Tibial nerve (tissue), 4 donors: ENCODE measurements at regions not wholly inside any gene's neighbourhood (a gene's known extent, or its start where the extent isn't known, plus 50 kb on each side); places are given as distances from the start of the nearest gene placed in this dataset.
A peak's percentile ranks its signal among the peaks of the same experiment; 100 is the strongest.

Source experiments
- DNase-seq, 2 donors: peaks; one replicate each; pipeline ENCODE4 v3.0.0-alpha.2; 2019; ENCODE audit warnings: low spot score in 2 of 2
- H3K27ac ChIP-seq, 4 donors: fragments of 200-600 bp; sonication (generic) in 3 of 4; one replicate each; pipeline ENCODE4 v1.5.1; 2017 to 2019; ENCODE audit warnings: mild to moderate bottlenecking in 1 of 4
- H3K27me3 ChIP-seq, 2 donors: fragments of 200-600 bp; sonication (generic) in 1 of 2; one replicate each; pipeline versions ENCODE4 v1.5.1 to v1.6.0; 2017 to 2019
- H3K36me3 ChIP-seq, 3 donors: fragments of 200-600 bp; sonication (generic); one replicate each; pipeline ENCODE4 v1.5.1; 2018 to 2019
- H3K4me1 ChIP-seq, 4 donors: fragments of 200-600 bp; sonication (generic) in 3 of 4; one replicate each; pipeline ENCODE4 v1.5.1; 2017 to 2019
- H3K4me3 ChIP-seq, 4 donors: fragments of 200-600 bp; sonication (generic) in 3 of 4; one replicate each; pipeline ENCODE4 v1.5.1; 2017 to 2019; ENCODE audit warnings: mild to moderate bottlenecking in 1 of 4, moderate library complexity in 1 of 4
- H3K9me3 ChIP-seq, 4 donors: fragments of 200-600 bp; sonication (generic) in 3 of 4; one replicate each; pipeline ENCODE4 v1.5.1; 2017 to 2019
- EP300 ChIP-seq, 2 donors: sonication (generic); formaldehyde crosslinking; IDR thresholded peaks; one replicate each; pipeline ENCODE4 v1.6.1; 2017; ENCODE audit warnings: antibody characterized with exemption in 2 of 2, mild to moderate bottlenecking in 1 of 2
- POLR2A ChIP-seq, 2 donors: fragments of 450-650 bp; IDR thresholded peaks; one replicate each; pipeline ENCODE4 v1.6.1; 2017; ENCODE audit warnings: antibody characterized with exemption in 2 of 2, mild to moderate bottlenecking in 2 of 2, moderate library complexity in 2 of 2
- WGBS, 2 donors: methylation state at CpG; one replicate each; pipeline ENCODE4 v1.1.5; 2018; 5-methylcytosine and 5-hydroxymethylcytosine counted together
- TF ChIP-seq, protein P1 (sequence below), 5 experiments: fragments of 200-600 bp in 3 of 5; fragments of 450-650 bp in 2 of 5; sonication (generic) in 3 of 5; IDR thresholded peaks; one replicate each; pipeline ENCODE4 v1.5.1; 2016 to 2019; ENCODE audit warnings: antibody characterized with exemption in 5 of 5, mild to moderate bottlenecking in 3 of 5, moderate library complexity in 2 of 5

GRCh38 chr12:91424506-91424905, 241.9 kb upstream of the DCN start:
- Histone ChIP-seq H3K27ac (no peak overlapping the region), H3K27me3 (no peaks in the 10 kb centered on the region), H3K4me3 (no peak overlapping the region), H3K9me3 (no peaks in the 10 kb centered on the region), H3K4me1 (peaks cover 0 to 6% (median 2%) of the 10 kb centered on the region in 4 donors), H3K36me3 (no peaks in the 10 kb centered on the region)
- 74 to 88% methylated on average over 2 of the region's 2 CpGs for WGBS, 2 donors
- DNase-seq: no peak
- no peak for TF ChIP-seq EP300 (IDR thresholded peaks at IDR 0.05)
- TF ChIP-seq POLR2A (IDR thresholded peaks at IDR 0.05): no peak
- TF ChIP-seq, protein P1, sequence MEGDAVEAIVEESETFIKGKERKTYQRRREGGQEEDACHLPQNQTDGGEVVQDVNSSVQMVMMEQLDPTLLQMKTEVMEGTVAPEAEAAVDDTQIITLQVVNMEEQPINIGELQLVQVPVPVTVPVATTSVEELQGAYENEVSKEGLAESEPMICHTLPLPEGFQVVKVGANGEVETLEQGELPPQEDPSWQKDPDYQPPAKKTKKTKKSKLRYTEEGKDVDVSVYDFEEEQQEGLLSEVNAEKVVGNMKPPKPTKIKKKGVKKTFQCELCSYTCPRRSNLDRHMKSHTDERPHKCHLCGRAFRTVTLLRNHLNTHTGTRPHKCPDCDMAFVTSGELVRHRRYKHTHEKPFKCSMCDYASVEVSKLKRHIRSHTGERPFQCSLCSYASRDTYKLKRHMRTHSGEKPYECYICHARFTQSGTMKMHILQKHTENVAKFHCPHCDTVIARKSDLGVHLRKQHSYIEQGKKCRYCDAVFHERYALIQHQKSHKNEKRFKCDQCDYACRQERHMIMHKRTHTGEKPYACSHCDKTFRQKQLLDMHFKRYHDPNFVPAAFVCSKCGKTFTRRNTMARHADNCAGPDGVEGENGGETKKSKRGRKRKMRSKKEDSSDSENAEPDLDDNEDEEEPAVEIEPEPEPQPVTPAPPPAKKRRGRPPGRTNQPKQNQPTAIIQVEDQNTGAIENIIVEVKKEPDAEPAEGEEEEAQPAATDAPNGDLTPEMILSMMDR (IDR thresholded peaks at IDR 0.05): no peak

GRCh38 chr12:91423693-91424050, 241.1 kb upstream of the DCN start:
- Histone ChIP-seq H3K9me3 (no peaks in the 10 kb centered on the region), H3K27me3 (no peaks in the 10 kb centered on the region), H3K4me3 (no peak overlapping the region), H3K36me3 (no peaks in the 10 kb centered on the region), H3K4me1 (peaks cover 0 to 6% (median 2%) of the 10 kb centered on the region in 4 donors), H3K27ac (peak overlapping the region in 1 of 4 donors; percentile 61)
- DNase-seq: no peak
- TF ChIP-seq POLR2A (IDR thresholded peaks at IDR 0.05): no peak
- TF ChIP-seq EP300 (IDR thresholded peaks at IDR 0.05): no peak
- TF ChIP-seq, protein P1 (IDR thresholded peaks at IDR 0.05): no peak
- 35 to 67% methylated on average over 2 of the region's 2 CpGs for WGBS, 2 donors

GRCh38 chr12:91422811-91423692, 240.4 kb upstream of the DCN start:
- H3K36me3 ChIP-seq: no peaks in the 10 kb centered on the region
- no peaks in the 10 kb centered on the region for H3K9me3 ChIP-seq
- TF ChIP-seq, protein P1 (IDR thresholded peaks at IDR 0.05): no peak
- TF ChIP-seq EP300 (IDR thresholded peaks at IDR 0.05) (no peak), POLR2A (IDR thresholded peaks at IDR 0.05) (no peak)
- peaks cover 0 to 6% (median 2%) of the 10 kb centered on the region in 4 donors for H3K4me1 ChIP-seq
- DNase-seq: no peak
- no peaks in the 10 kb centered on the region for H3K27me3 ChIP-seq
- 48 to 61% methylated on average over 7 of the region's 7 CpGs for WGBS, 2 donors
- H3K27ac ChIP-seq: peak overlapping the region in 1 of 4 donors; percentile 61
- H3K4me3 ChIP-seq: no peak overlapping the region

GRCh38 chr12:91422127-91422526, 239.5 kb upstream of the DCN start:
- peaks cover 0 to 6% (median 2%) of the 10 kb centered on the region in 4 donors for H3K4me1 ChIP-seq
- no peaks in the 10 kb centered on the region for H3K36me3 ChIP-seq
- no peaks in the 10 kb centered on the region for H3K9me3 ChIP-seq
- TF ChIP-seq EP300 (IDR thresholded peaks at IDR 0.05) (no peak), POLR2A (IDR thresholded peaks at IDR 0.05) (no peak)
- TF ChIP-seq, protein P1 (IDR thresholded peaks at IDR 0.05): no peak
- H3K27me3 ChIP-seq: no peaks in the 10 kb centered on the region
- no peak for DNase-seq
- H3K4me3 ChIP-seq: no peak overlapping the region
- H3K27ac ChIP-seq: no peak overlapping the region
- 14 to 21% methylated on average over 1 of the region's 1 CpG for WGBS, 2 donors

DNA sequence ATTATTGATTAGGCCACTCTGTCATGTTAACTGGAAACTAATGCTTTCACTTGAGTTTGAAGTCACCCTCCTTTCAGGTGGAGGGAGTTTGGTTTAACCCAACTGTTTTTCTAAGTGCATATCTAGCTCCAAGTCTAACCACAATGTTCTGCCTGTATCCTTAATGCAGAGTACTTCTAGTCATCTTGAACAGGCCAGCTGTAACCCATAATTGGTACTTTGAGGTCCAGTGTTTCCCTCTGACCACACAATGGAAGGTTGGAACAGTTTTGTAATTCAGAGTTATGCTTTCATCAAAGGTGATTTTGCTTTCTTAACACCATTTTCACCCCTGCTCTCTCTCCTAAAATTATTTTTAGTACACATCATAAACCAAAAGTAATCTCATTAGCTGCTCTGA, 237.2 kb upstream of the DCN start:
- TF ChIP-seq EP300 (IDR thresholded peaks at IDR 0.05) (peak in 1 of 2 donors; percentile 51), POLR2A (IDR thresholded peaks at IDR 0.05) (no peak)
- TF ChIP-seq, protein P1 (IDR thresholded peaks at IDR 0.05): no peak
- Histone ChIP-seq H3K27me3 (no peaks in the 10 kb centered on the region), H3K27ac (no peak overlapping the region), H3K4me1 (peaks cover 0 to 6% (median 2%) of the 10 kb centered on the region in 4 donors), H3K4me3 (no peak overlapping the region), H3K9me3 (no peaks in the 10 kb centered on the region), H3K36me3 (no peaks in the 10 kb centered on the region)
- DNase-seq: no peak
